Neural crest cell (in vitro differentiated cells): ENCODE measurements at regions not wholly inside any gene's neighbourhood (a gene's known extent, or its start where the extent isn't known, plus 50 kb on each side); places are given as distances from the start of the nearest gene placed in this dataset.

Experiments used
- DNase-seq: peaks from one replicate; pipeline ENCODE4 v3.0.0; 2021; ENCODE audit warnings: low read depth, mixed read lengths, low spot score
- H3K27ac Mint-ChIP-seq: one replicate; pipeline ENCODE4 v1.8.0; 2021; ENCODE audit warnings: mild to moderate bottlenecking, mixed read lengths; ENCODE audit not compliant: unreplicated experiment
- H3K27me3 Mint-ChIP-seq: 2 replicates; pipeline ENCODE4 v1.8.0; 2021; ENCODE audit warnings: low read depth, mild to moderate bottlenecking, mixed read lengths
- H3K36me3 Mint-ChIP-seq: 2 replicates; pipeline ENCODE4 v1.8.0; 2021; ENCODE audit warnings: low read depth, mild to moderate bottlenecking, mixed read lengths
- H3K4me1 Mint-ChIP-seq: 2 replicates; pipeline ENCODE4 v1.8.0; 2021; ENCODE audit warnings: mixed read lengths
- H3K4me3 Mint-ChIP-seq: one replicate; pipeline ENCODE4 v1.8.0; 2021; ENCODE audit warnings: mild to moderate bottlenecking, mixed read lengths
- H3K9me3 Mint-ChIP-seq: 2 replicates; pipeline ENCODE4 v1.8.0; 2021; ENCODE audit warnings: mixed read lengths
- CTCF ChIP-seq: fragments of 200-600 bp; sonication (generic); conservative IDR thresholded peaks from 2 replicates; pipeline ENCODE4 v1.5.0; 2021; ENCODE audit warnings: antibody characterized with exemption, mild to moderate bottlenecking

DNA sequence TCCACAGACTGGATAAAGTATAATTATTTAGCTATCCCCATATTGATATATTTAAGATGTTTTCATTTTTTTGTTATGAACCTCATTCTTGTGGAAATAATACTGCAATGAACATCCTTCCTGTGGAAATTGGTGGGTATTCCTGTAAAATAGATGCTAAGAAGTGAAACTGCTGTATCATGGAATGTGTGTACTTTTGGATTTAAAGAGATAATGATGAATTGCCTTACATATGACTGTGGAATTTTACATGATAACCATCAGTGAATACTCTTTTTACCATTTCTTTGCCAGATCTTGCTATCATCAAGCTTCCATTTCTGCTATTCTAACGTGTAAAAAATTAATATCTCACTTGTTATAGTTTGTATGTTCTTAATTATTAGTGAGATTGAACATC, 847.9 kb downstream of the EFNA5 start:
- no peak overlapping the region for H3K27ac Mint-ChIP-seq
- no peak for TF ChIP-seq CTCF
- H3K9me3 Mint-ChIP-seq, result no peaks in the 10 kb centered on the region
- no peaks in the 10 kb centered on the region for H3K36me3 Mint-ChIP-seq
- no peaks in the 10 kb centered on the region for H3K27me3 Mint-ChIP-seq
- no peak for DNase-seq
- no peaks in the 10 kb centered on the region for H3K4me1 Mint-ChIP-seq
- H3K4me3 Mint-ChIP-seq, result no peak overlapping the region

GRCh38 chr5:106818552-106818951, 852.2 kb downstream of the EFNA5 start:
- TF ChIP-seq CTCF, result no peak
- no peak for DNase-seq
- Mint-ChIP-seq H3K4me3 (no peak overlapping the region), H3K27ac (no peak overlapping the region), H3K4me1 (no peaks in the 10 kb centered on the region), H3K27me3 (no peaks in the 10 kb centered on the region), H3K36me3 (no peaks in the 10 kb centered on the region), H3K9me3 (no peaks in the 10 kb centered on the region)

DNA sequence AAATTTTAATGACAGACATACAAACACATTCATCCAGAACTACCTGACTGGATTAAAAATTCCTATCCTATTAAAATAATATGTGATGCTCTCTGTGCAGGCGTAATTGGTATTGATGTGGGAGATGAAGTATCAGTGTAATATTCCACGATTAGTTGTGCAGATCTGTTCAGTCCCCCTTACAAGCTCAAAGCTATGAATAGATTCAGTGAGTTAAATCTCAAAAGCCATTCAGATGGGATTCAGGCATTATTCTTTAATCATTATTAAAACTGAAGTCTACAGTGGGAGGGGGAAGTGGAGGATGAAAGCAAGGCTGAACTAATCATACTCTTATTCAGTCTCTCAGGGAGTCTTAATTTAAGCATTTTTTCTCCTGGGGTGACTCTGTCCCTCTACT, 855.8 kb downstream of the EFNA5 start:
- H3K4me1 Mint-ChIP-seq, result no peaks in the 10 kb centered on the region
- no peak overlapping the region for H3K4me3 Mint-ChIP-seq
- no peak for DNase-seq
- H3K9me3 Mint-ChIP-seq, result peaks cover 5% of the 10 kb centered on the region
- no peak for TF ChIP-seq CTCF
- no peaks in the 10 kb centered on the region for H3K27me3 Mint-ChIP-seq
- no peak overlapping the region for H3K27ac Mint-ChIP-seq
- H3K36me3 Mint-ChIP-seq, result no peaks in the 10 kb centered on the region

GRCh38 chr5:106801554-106801953, 869.2 kb downstream of the EFNA5 start:
- Mint-ChIP-seq H3K9me3 (no peaks in the 10 kb centered on the region), H3K27ac (no peak overlapping the region), H3K4me3 (no peak overlapping the region), H3K27me3 (no peaks in the 10 kb centered on the region), H3K4me1 (no peaks in the 10 kb centered on the region), H3K36me3 (no peaks in the 10 kb centered on the region)
- no peak for DNase-seq
- TF ChIP-seq CTCF, result no peak

- Mint-ChIP-seq H3K9me3 (no peaks in the 10 kb centered on the region), H3K27ac (no peak overlapping the region), H3K27me3 (no peaks in the 10 kb centered on the region), H3K36me3 (no peaks in the 10 kb centered on the region), H3K4me1 (no peaks in the 10 kb centered on the region), H3K4me3 (no peak overlapping the region)
- no peak for DNase-seq
- TF ChIP-seq CTCF, result no peak
These were observed 872.7 kb downstream of the EFNA5 start for GRCh38 chr5:106797996-106798395.

DNA sequence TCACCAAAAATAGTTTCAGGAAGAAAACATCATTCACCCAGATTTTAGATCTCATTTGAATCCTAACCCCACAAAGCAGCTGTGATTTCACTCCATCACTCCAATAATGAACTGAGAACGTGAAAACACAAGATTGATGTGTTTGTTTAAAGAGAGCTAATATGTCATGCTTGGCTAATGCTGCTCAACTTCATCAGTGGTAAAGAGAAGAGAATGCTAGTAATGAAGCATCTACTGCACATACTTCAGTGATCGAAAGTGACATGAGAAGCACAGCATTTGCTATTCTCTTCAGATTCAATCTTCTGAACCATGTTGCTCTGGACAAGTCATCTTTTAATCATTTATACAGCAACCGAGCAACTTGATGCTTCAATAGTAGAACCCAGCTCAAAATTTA, 874.7 kb downstream of the EFNA5 start:
- H3K27ac Mint-ChIP-seq, result no peak overlapping the region
- no peak for DNase-seq
- no peaks in the 10 kb centered on the region for H3K36me3 Mint-ChIP-seq
- H3K4me1 Mint-ChIP-seq, result no peaks in the 10 kb centered on the region
- no peak overlapping the region for H3K4me3 Mint-ChIP-seq
- H3K27me3 Mint-ChIP-seq, result no peaks in the 10 kb centered on the region
- no peak for TF ChIP-seq CTCF
- no peaks in the 10 kb centered on the region for H3K9me3 Mint-ChIP-seq
